Liver (tissue), 8 donors: ENCODE measurements at regions not wholly inside any gene's neighbourhood (a gene's known extent, or its start where the extent isn't known, plus 50 kb on each side); places are given as distances from the start of the nearest gene placed in this dataset.

Experiments
- DNase-seq: peaks from one replicate; pipeline ENCODE4 v3.0.0-alpha.2; 2017; ENCODE audit warnings: low spot score
- H3K27ac ChIP-seq, 2 donors: one replicate each; pipeline ENCODE4 v1.7.0; 2013; ENCODE audit warnings: inconsistent platforms in 2 of 2, low read length in 2 of 2, control low read depth in 1 of 2, low read depth in 1 of 2, mild to moderate bottlenecking in 1 of 2
- H3K27me3 ChIP-seq, 4 donors: one replicate each; pipeline versions ENCODE4 v1.6.1 to v1.7.0; 2013; ENCODE audit warnings: low read length in 3 of 4, inconsistent platforms in 1 of 4, mild to moderate bottlenecking in 1 of 4, moderate library complexity in 1 of 4; ENCODE audit not compliant: control insufficient read depth in 4 of 4, insufficient read depth in 4 of 4
- H3K36me3 ChIP-seq, 4 donors: one replicate each; pipeline versions ENCODE4 v1.6.1 to v1.7.0; 2013; ENCODE audit warnings: low read length in 3 of 4, mild to moderate bottlenecking in 3 of 4, low read depth in 1 of 4, moderate library complexity in 1 of 4; ENCODE audit not compliant: control insufficient read depth in 4 of 4, insufficient read depth in 3 of 4
- H3K4me1 ChIP-seq, 4 donors: one replicate each; pipeline versions ENCODE4 v1.6.1 to v1.7.0; 2013; ENCODE audit warnings: low read length in 3 of 4, mild to moderate bottlenecking in 3 of 4, moderate library complexity in 1 of 4; ENCODE audit not compliant: control insufficient read depth in 4 of 4, insufficient read depth in 4 of 4
- H3K4me3 ChIP-seq, 3 donors: one replicate each; pipeline versions ENCODE4 v1.6.1 to v1.7.0; 2013; ENCODE audit warnings: low read length in 3 of 3, control low read depth in 1 of 3, low read depth in 1 of 3, mild to moderate bottlenecking in 1 of 3
- H3K9ac ChIP-seq, 2 donors: one replicate each; pipeline ENCODE4 v1.7.0; 2013; ENCODE audit warnings: low read length in 2 of 2, mild to moderate bottlenecking in 2 of 2, moderate library complexity in 2 of 2, control low read depth in 1 of 2, low read depth in 1 of 2
- H3K9me3 ChIP-seq, 4 donors: one replicate each; pipeline versions ENCODE4 v1.6.1 to v1.7.0; 2013; ENCODE audit warnings: low read length in 3 of 4; ENCODE audit not compliant: control insufficient read depth in 4 of 4
- ATF3 ChIP-seq: IDR thresholded peaks from 2 replicates; pipeline ENCODE4 v1.6.1; 2016; ENCODE audit warnings: antibody characterized with exemption
- CTCF ChIP-seq: fragments of 150-350 bp; IDR thresholded peaks from 2 replicates; pipeline ENCODE4 v1.5.1; 2017; ENCODE audit warnings: improper control_type of control experiment, low read depth, low read length; ENCODE audit not compliant: missing input control
- EGR1 ChIP-seq, 2 donors: IDR thresholded peaks; 2 replicates each; pipeline ENCODE4 v1.6.1; 2016 to 2018; ENCODE audit warnings: antibody characterized with exemption in 2 of 2, low read depth in 2 of 2
- FOXA1 ChIP-seq: IDR thresholded peaks from 2 replicates; pipeline ENCODE4 v1.6.1; 2016; ENCODE audit warnings: antibody characterized with exemption
- FOXA2 ChIP-seq: IDR thresholded peaks from 2 replicates; pipeline ENCODE4 v1.6.1; 2016; ENCODE audit warnings: antibody characterized with exemption
- GABPA ChIP-seq, 2 donors: IDR thresholded peaks in 1 of 2; conservative IDR thresholded peaks in 1 of 2; 2 replicates each; pipeline ENCODE4 v1.6.1; 2016; ENCODE audit warnings: antibody characterized with exemption in 2 of 2, mild to moderate bottlenecking in 1 of 2, moderate library complexity in 1 of 2
- HNF4A ChIP-seq, 2 donors: conservative IDR thresholded peaks; 2 replicates each; pipeline ENCODE4 v1.6.1; 2016; ENCODE audit warnings: antibody characterized with exemption in 2 of 2, mild to moderate bottlenecking in 2 of 2
- HNF4G ChIP-seq: IDR thresholded peaks from 2 replicates; pipeline ENCODE4 v1.6.1; 2016; ENCODE audit warnings: antibody characterized with exemption
- JUND ChIP-seq, 2 donors: IDR thresholded peaks; 2 replicates each; pipeline ENCODE4 v1.6.1; 2016; ENCODE audit warnings: antibody characterized with exemption in 2 of 2
- NR2F2 ChIP-seq: IDR thresholded peaks from 2 replicates; pipeline ENCODE4 v1.6.1; 2016; ENCODE audit warnings: antibody characterized with exemption
- RAD21 ChIP-seq, 2 donors: IDR thresholded peaks; 2 replicates each; pipeline ENCODE4 v1.6.1; 2016; ENCODE audit warnings: antibody characterized with exemption in 2 of 2, mild to moderate bottlenecking in 2 of 2
- REST ChIP-seq: IDR thresholded peaks from 2 replicates; pipeline ENCODE4 v1.6.1; 2016; ENCODE audit warnings: antibody characterized with exemption, mild to moderate bottlenecking
- RXRA ChIP-seq, 2 donors: IDR thresholded peaks; 2 replicates each; pipeline ENCODE4 v1.6.1; 2017 to 2018; ENCODE audit warnings: antibody characterized with exemption in 2 of 2, mild to moderate bottlenecking in 1 of 2
- SP1 ChIP-seq: IDR thresholded peaks from 2 replicates; pipeline ENCODE4 v1.6.1; 2018; ENCODE audit warnings: antibody characterized with exemption, mild to moderate bottlenecking
- YY1 ChIP-seq: IDR thresholded peaks from 2 replicates; pipeline ENCODE4 v1.6.1; 2016; ENCODE audit warnings: antibody characterized with exemption, mild to moderate bottlenecking
- ZBTB33 ChIP-seq: IDR thresholded peaks from 2 replicates; pipeline ENCODE4 v1.6.1; 2016; ENCODE audit warnings: antibody characterized with exemption
- WGBS: extraction: QIAGEN DNeasy Blood & Tissue Kit; methylation state at CpG from one replicate; pipeline ENCODE4 v1.1.7; 2013; 5-methylcytosine and 5-hydroxymethylcytosine counted together
- donor health status: healthy.
- donor health status: healthy.
- donor health status: healthy.
- donor health status: healthy.
- donor health status: healthy.

GRCh38 chr5:17005107-17005828 is 69.2 kb upstream of the MYO10 start:
- no peaks in the 10 kb centered on the region for H3K4me1 ChIP-seq
- no peaks in the 10 kb centered on the region for H3K27me3 ChIP-seq
- no peak overlapping the region for H3K4me3 ChIP-seq
- H3K36me3 ChIP-seq = no peaks in the 10 kb centered on the region
- no peak overlapping the region for H3K9ac ChIP-seq
- no peak overlapping the region for H3K27ac ChIP-seq
- no peak for TF ChIP-seq CTCF
- TF ChIP-seq HNF4A (conservative IDR thresholded peaks at IDR 0.05) = no peak
- TF ChIP-seq JUND (IDR thresholded peaks at IDR 0.05) = no peak
- TF ChIP-seq SP1 = no peak
- no peak for TF ChIP-seq YY1
- no peak for TF ChIP-seq FOXA2
- TF ChIP-seq HNF4G = no peak
- TF ChIP-seq REST = no peak
- TF ChIP-seq NR2F2 = no peak
- no peak for TF ChIP-seq FOXA1
- TF ChIP-seq RAD21 (IDR thresholded peaks at IDR 0.05) = no peak
- no peak for DNase-seq
- 82% methylated on average over 10 of the region's 10 CpGs for WGBS
- no peaks in the 10 kb centered on the region for H3K9me3 ChIP-seq

- DNase-seq = no peak
- 73% methylated on average over 3 of the region's 3 CpGs for WGBS
Observed at GRCh38 chr5:17012289-17012688, 76.2 kb upstream of the MYO10 start.

More at GRCh38 chr5:17012289-17012688, 76.2 kb upstream of the MYO10 start:
- H3K4me3 ChIP-seq = no peak overlapping the region
- no peak overlapping the region for H3K27ac ChIP-seq
- no peaks in the 10 kb centered on the region for H3K36me3 ChIP-seq
- no peak for TF ChIP-seq RXRA (IDR thresholded peaks at IDR 0.05)
- no peak for TF ChIP-seq ZBTB33
- no peak for TF ChIP-seq ATF3
- TF ChIP-seq GABPA (IDR thresholded peaks at IDR 0.05 in 1 of 2, conservative IDR thresholded peaks at IDR 0.05 in 1 of 2) = no peak
- no peak for TF ChIP-seq REST
- TF ChIP-seq YY1 = no peak
- no peak for TF ChIP-seq EGR1 (IDR thresholded peaks at IDR 0.05; ENCODE audit: low read depth in 2 of 2)
- TF ChIP-seq FOXA2 = no peak
- H3K4me1 ChIP-seq = no peaks in the 10 kb centered on the region
- H3K9me3 ChIP-seq = no peaks in the 10 kb centered on the region
- no peaks in the 10 kb centered on the region for H3K27me3 ChIP-seq
- H3K9ac ChIP-seq = no peak overlapping the region
